ENCODE measurements at regions not wholly inside any gene's neighbourhood (a gene's known extent, or its start where the extent isn't known, plus 50 kb on each side); places are given as distances from the start of the nearest gene placed in this dataset.

- TF ChIP-seq HEYL (CRISPR knock-in tag; IDR thresholded peaks at IDR 0.05) (no peak), EHMT2 (IDR thresholded peaks at IDR 0.05; ENCODE audit: low read depth) (no peak), POLR2A (IDR thresholded peaks at IDR 0.05; ENCODE audit: low read length) (no peak), CEBPB (IDR thresholded peaks at IDR 0.05) (no peak)
- TF ChIP-seq, protein P1, sequence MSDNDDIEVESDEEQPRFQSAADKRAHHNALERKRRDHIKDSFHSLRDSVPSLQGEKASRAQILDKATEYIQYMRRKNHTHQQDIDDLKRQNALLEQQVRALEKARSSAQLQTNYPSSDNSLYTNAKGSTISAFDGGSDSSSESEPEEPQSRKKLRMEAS (IDR thresholded peaks at IDR 0.05): no peak
- TF ChIP-seq, protein P2, sequence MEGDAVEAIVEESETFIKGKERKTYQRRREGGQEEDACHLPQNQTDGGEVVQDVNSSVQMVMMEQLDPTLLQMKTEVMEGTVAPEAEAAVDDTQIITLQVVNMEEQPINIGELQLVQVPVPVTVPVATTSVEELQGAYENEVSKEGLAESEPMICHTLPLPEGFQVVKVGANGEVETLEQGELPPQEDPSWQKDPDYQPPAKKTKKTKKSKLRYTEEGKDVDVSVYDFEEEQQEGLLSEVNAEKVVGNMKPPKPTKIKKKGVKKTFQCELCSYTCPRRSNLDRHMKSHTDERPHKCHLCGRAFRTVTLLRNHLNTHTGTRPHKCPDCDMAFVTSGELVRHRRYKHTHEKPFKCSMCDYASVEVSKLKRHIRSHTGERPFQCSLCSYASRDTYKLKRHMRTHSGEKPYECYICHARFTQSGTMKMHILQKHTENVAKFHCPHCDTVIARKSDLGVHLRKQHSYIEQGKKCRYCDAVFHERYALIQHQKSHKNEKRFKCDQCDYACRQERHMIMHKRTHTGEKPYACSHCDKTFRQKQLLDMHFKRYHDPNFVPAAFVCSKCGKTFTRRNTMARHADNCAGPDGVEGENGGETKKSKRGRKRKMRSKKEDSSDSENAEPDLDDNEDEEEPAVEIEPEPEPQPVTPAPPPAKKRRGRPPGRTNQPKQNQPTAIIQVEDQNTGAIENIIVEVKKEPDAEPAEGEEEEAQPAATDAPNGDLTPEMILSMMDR (IDR thresholded peaks at IDR 0.05): no peak
Measured at GRCh38 chr6:155829646-155830045, 374.0 kb upstream of the NOX3 start.

Data from A549 (cell line).